Testis (tissue), 2 donors: ENCODE measurements at regions not wholly inside any gene's neighbourhood (a gene's known extent, or its start where the extent isn't known, plus 50 kb on each side); places are given as distances from the start of the nearest gene placed in this dataset.

Experiments used
- CTCF ChIP-seq, 3 experiments: fragments of 450-650 bp in 2 of 3; fragments of 200-600 bp in 1 of 3; sonication (generic) in 1 of 3; IDR thresholded peaks; one replicate each; pipeline ENCODE4 v1.5.1; 2016 to 2019; ENCODE audit warnings: antibody characterized with exemption in 3 of 3, mild to moderate bottlenecking in 2 of 3, moderate library complexity in 1 of 3
- POLR2A ChIP-seq: fragments of 450-650 bp; IDR thresholded peaks from one replicate; pipeline ENCODE4 v1.6.1; 2017; ENCODE audit warnings: antibody characterized with exemption, mild to moderate bottlenecking, moderate library complexity

- TF ChIP-seq POLR2A (no peak), CTCF (IDR thresholded peaks at IDR 0.05) (no peak)
Measured at GRCh38 chr2:192245329-192245728, 50.6 kb upstream of the TMEFF2 start.
